SK-N-SH (cell line): ENCODE measurements at regions not wholly inside any gene's neighbourhood (a gene's known extent, or its start where the extent isn't known, plus 50 kb on each side); places are given as distances from the start of the nearest gene placed in this dataset.

Experiments
- CTCF ChIA-PET: fragments of 300-600, 350-600 bp; formaldehyde crosslinking; extraction: SDS; loops from one replicate; lab custom pipeline; 2021; lab: Yijun Ruan, JAX
- POLR2A ChIA-PET: fragments of 350-600 bp; sonication (Branson Sonifier 250); formaldehyde crosslinking; extraction: SDS; loops from one replicate; lab custom pipeline; 2020; ENCODE audit warnings: antibody characterized with exemption, inconsistent platforms; lab: Yijun Ruan, JAX
- DNase-seq: peaks from one replicate; pipeline ENCODE4 v3.0.0; 2012
- H2AFZ ChIP-seq: fragments of 200-600 bp; sonication (generic); 2 replicates; pipeline ENCODE4 v1.8.1; 2016; ENCODE audit warnings: antibody characterized with exemption, mild to moderate bottlenecking, low read depth
- H3F3A ChIP-seq: fragments of 200-600 bp; sonication (generic); replicated peaks from 2 replicates; pipeline ENCODE3; 2016; ENCODE audit warnings: antibody characterized with exemption, mild to moderate bottlenecking; ENCODE audit not compliant: insufficient read depth
- H3K27ac ChIP-seq, 2 experiments: fragments of 200-500 bp in 1 of 2; fragments of 200-600 bp in 1 of 2; sonication (Bioruptor generic) in 1 of 2; sonication (generic), shearing (Covaris generic) in 1 of 2; 2 replicates each; pipeline versions ENCODE4 v1.5.1 to v1.6.1; 2014 to 2016; ENCODE audit warnings: low read depth in 2 of 2, inconsistent platforms in 1 of 2, low read length in 1 of 2, mild to moderate bottlenecking in 1 of 2, mixed read lengths in 1 of 2
- H3K27me3 ChIP-seq: fragments of 200-600 bp; sonication (generic), shearing (Covaris generic); 2 replicates; pipeline ENCODE4 v1.6.1; 2016; ENCODE audit warnings: mixed run types; ENCODE audit not compliant: insufficient read depth
- H3K36me3 ChIP-seq, 2 experiments: fragments of 200-500 bp in 1 of 2; fragments of 200-600 bp in 1 of 2; sonication (Bioruptor generic) in 1 of 2; sonication (generic) in 1 of 2; replicated peaks in 1 of 2; 2 replicates each; pipeline versions ENCODE3 to v1.5.1; 2014 to 2016; ENCODE audit warnings: low read length in 1 of 2, mild to moderate bottlenecking in 1 of 2; ENCODE audit not compliant: insufficient read depth in 2 of 2, control insufficient read depth in 1 of 2
- H3K4me1 ChIP-seq, 2 experiments: fragments of 200-500 bp in 1 of 2; fragments of 200-600 bp in 1 of 2; sonication (Bioruptor generic) in 1 of 2; sonication (generic), shearing (Covaris generic) in 1 of 2; 2 replicates each; pipeline versions ENCODE4 v1.5.1 to v1.6.1; 2014 to 2016; ENCODE audit warnings: low read depth in 1 of 2, low read length in 1 of 2, mixed run types in 1 of 2; ENCODE audit not compliant: insufficient read depth in 2 of 2, control insufficient read depth in 1 of 2
- H3K4me2 ChIP-seq: fragments of 200-600 bp; sonication (generic), shearing (Covaris generic); 2 replicates; pipeline ENCODE4 v1.6.1; 2017; ENCODE audit warnings: mixed run types
- H3K4me3 ChIP-seq, 2 experiments: fragments of 200-500 bp in 1 of 2; fragments of 200-600 bp in 1 of 2; sonication (Bioruptor generic) in 1 of 2; sonication (generic), shearing (Covaris generic) in 1 of 2; 2 replicates each; pipeline versions ENCODE4 v1.5.1 to v1.8.1; 2014 to 2016; ENCODE audit warnings: low read depth in 2 of 2, inconsistent platforms in 1 of 2, low read length in 1 of 2, mild to moderate bottlenecking in 1 of 2, mixed read lengths in 1 of 2, moderate library complexity in 1 of 2
- H3K79me2 ChIP-seq: fragments of 200-600 bp; sonication (generic); 2 replicates; pipeline ENCODE4 v1.8.1; 2017; ENCODE audit warnings: mild to moderate bottlenecking; ENCODE audit not compliant: insufficient read depth
- H3K9ac ChIP-seq: fragments of 200-600 bp; sonication (generic); 2 replicates; pipeline ENCODE4 v1.6.1; 2017; ENCODE audit warnings: mixed run types
- H3K9me2 ChIP-seq: fragments of 200-600 bp; sonication (generic); 2 replicates; pipeline ENCODE4 v1.6.1; 2017; ENCODE audit warnings: mixed run types
- H3K9me3 ChIP-seq: fragments of 200-600 bp; sonication (generic); 2 replicates; pipeline ENCODE4 v1.6.1; 2017; ENCODE audit warnings: mixed run types, mild to moderate bottlenecking, moderate library complexity
- H4K20me1 ChIP-seq: fragments of 200-600 bp; sonication (generic); 2 replicates; pipeline ENCODE4 v1.6.1; 2017; ENCODE audit warnings: mild to moderate bottlenecking, mixed run types; ENCODE audit not compliant: insufficient read depth
- CHD2 ChIP-seq: fragments of 150-350 bp; IDR thresholded peaks from 2 replicates; pipeline ENCODE4 v1.6.1; 2018; ENCODE audit warnings: low read length; ENCODE audit not compliant: partially characterized antibody
- EP300 ChIP-seq, 2 experiments: IDR thresholded peaks; 2 replicates each; pipeline versions ENCODE4 v1.4.0 to v1.6.1; 2012; ENCODE audit warnings: borderline replicate concordance in 1 of 2, low read depth in 1 of 2, low read length in 1 of 2
- FOSL2 ChIP-seq: IDR thresholded peaks from 2 replicates; pipeline ENCODE4 v1.4.0; 2012; ENCODE audit warnings: low read depth, mild to moderate bottlenecking, moderate library complexity, borderline replicate concordance
- FOXJ3 ChIP-seq: sonication (generic); formaldehyde crosslinking; IDR thresholded peaks from 2 replicates; pipeline ENCODE4 v1.5.1; 2020; ENCODE audit warnings: mild to moderate bottlenecking, missing genetic modification reagents
- FOXM1 ChIP-seq: IDR thresholded peaks from 2 replicates; pipeline ENCODE4 v1.4.0; 2012; ENCODE audit warnings: low read depth, mild to moderate bottlenecking
- GATA2 ChIP-seq: sonication (generic); formaldehyde crosslinking; IDR thresholded peaks from 2 replicates; pipeline ENCODE4 v1.5.0; 2020; ENCODE audit warnings: mild to moderate bottlenecking, missing genetic modification reagents
- IRF3 ChIP-seq: fragments of 150-350 bp; IDR thresholded peaks from 2 replicates; pipeline ENCODE4 v1.6.1; 2016; ENCODE audit warnings: mild to moderate bottlenecking, low read depth, low read length
- JUND ChIP-seq: IDR thresholded peaks from 2 replicates; pipeline ENCODE4 v1.4.0; 2012
- MAX ChIP-seq: IDR thresholded peaks from 2 replicates; pipeline ENCODE4 v1.4.0; 2012; ENCODE audit warnings: low read depth
- MEF2A ChIP-seq: IDR thresholded peaks from 2 replicates; pipeline ENCODE4 v1.4.0; 2012; ENCODE audit warnings: low read depth, borderline replicate concordance
- MXI1 ChIP-seq: IDR thresholded peaks from 2 replicates; pipeline ENCODE4 v1.6.1; 2012; ENCODE audit warnings: mild to moderate bottlenecking, low read depth, low read length, improper control_type of control experiment
- PBX3 ChIP-seq: IDR thresholded peaks from 2 replicates; pipeline ENCODE4; 2012
- POLR2AphosphoS5 ChIP-seq: IDR thresholded peaks from 2 replicates; pipeline ENCODE4 v1.6.1; 2012; ENCODE audit warnings: low read depth, low read length
- RAD21 ChIP-seq: IDR thresholded peaks from 2 replicates; pipeline ENCODE4 v1.6.1; 2012; ENCODE audit warnings: mild to moderate bottlenecking, low read length
- REST ChIP-seq: IDR thresholded peaks from 2 replicates; pipeline ENCODE4 v1.6.1; 2012; ENCODE audit warnings: mild to moderate bottlenecking, low read depth, low read length, moderate library complexity
- RXRA ChIP-seq: IDR thresholded peaks from 2 replicates; pipeline ENCODE4 v1.4.0; 2012; ENCODE audit warnings: low read depth, mild to moderate bottlenecking, borderline replicate concordance
- SIN3A ChIP-seq: IDR thresholded peaks from 2 replicates; pipeline ENCODE4 v1.6.1; 2012; ENCODE audit warnings: low read depth, mild to moderate bottlenecking, low read length, moderate library complexity, borderline replicate concordance
- SMC3 ChIP-seq: IDR thresholded peaks from 2 replicates; pipeline ENCODE4 v1.6.1; 2012; ENCODE audit warnings: low read depth, low read length, improper control_type of control experiment
- TCF12 ChIP-seq: IDR thresholded peaks from 2 replicates; pipeline ENCODE4 v1.4.0; 2012
- USF1 ChIP-seq: IDR thresholded peaks from 2 replicates; pipeline ENCODE4 v1.4.0; 2012; ENCODE audit warnings: low read depth, borderline replicate concordance
- WGBS: methylation state at CpG from one replicate; pipeline ENCODE4 v1.1.6; 2017; ENCODE audit warnings: low lambda C conversion rate; 5-methylcytosine and 5-hydroxymethylcytosine counted together

- peak; percentile 78 for TF ChIP-seq PBX3
- TF ChIP-seq MXI1 = no peak
- no peak for TF ChIP-seq FOXJ3 (CRISPR knock-in tag)
- peak; percentile 78; the same call in 1 of the 2 replicates for TF ChIP-seq FOXM1
- TF ChIP-seq EP300 (IDR thresholded peaks at IDR 0.05; ENCODE audit: borderline replicate concordance in 1 of 2, low read depth in 1 of 2, low read length in 1 of 2) = peak in 1 of 2 experiments; percentile 98; a peak in 2 of 4 replicates
- peak; percentile 36; the same call in 1 of the 2 replicates for TF ChIP-seq MEF2A
- peak; percentile 98 for TF ChIP-seq RXRA
- no peak for TF ChIP-seq CHD2
- no peak for TF ChIP-seq IRF3
- TF ChIP-seq FOSL2 = peak; percentile 97
- peak; percentile 72 for TF ChIP-seq MAX
- TF ChIP-seq SMC3 = no peak
- no peak for TF ChIP-seq RAD21
- TF ChIP-seq USF1 = no peak
- peak; percentile 94 for TF ChIP-seq JUND
- no peak for TF ChIP-seq GATA2 (CRISPR knock-in tag)
These were observed 272.7 kb downstream of the SOX9 start (continued) for GRCh38 chr17:72393553-72393952.

- H3K27me3 ChIP-seq = no peaks in the 10 kb centered on the region
- H3K9me2 ChIP-seq = no peaks in the 10 kb centered on the region
- TF ChIP-seq POLR2AphosphoS5 (no peak), SIN3A (no peak), REST (no peak), TCF12 (no peak), USF1 (no peak)
- H3K9ac ChIP-seq = peak overlapping the region; percentile 61; the same call in 1 of the 2 replicates
- no peak for DNase-seq
- H4K20me1 ChIP-seq = no peaks in the 10 kb centered on the region
- H3K4me1 ChIP-seq = peaks cover 0 to 53% of the 10 kb centered on the region in 2 experiments; a peak in 2 of 4 replicates
- peaks cover 32% of the 10 kb centered on the region for H3F3A ChIP-seq
- peak overlapping the region; percentile 29; the same call in 1 of the 2 replicates for H3K4me2 ChIP-seq
- no peak overlapping the region for H2AFZ ChIP-seq
- no peaks in the 10 kb centered on the region for H3K36me3 ChIP-seq
- ChIA-PET CTCF (interaction anchor here (0.6 to 2.3 kb wide), 3 partner anchors 11 to 1103 kb away, joined by 3 to 8 read pairs (median 7); no protein-coding TSS in a partner anchor), POLR2A (no interaction called here)
- no peaks in the 10 kb centered on the region for H3K79me2 ChIP-seq
- WGBS = 93% methylated on average over 6 of the region's 6 CpGs
- H3K27ac ChIP-seq = peak overlapping the region in 1 of 2 experiments; percentile 93; a peak in 2 of 4 replicates
- H3K4me3 ChIP-seq = no peak overlapping the region
- no peaks in the 10 kb centered on the region for H3K9me3 ChIP-seq
These were observed 273.7 kb downstream of the SOX9 start for GRCh38 chr17:72394531-72394930.
